ENCODE measurements at regions not wholly inside any gene's neighbourhood (a gene's known extent, or its start where the extent isn't known, plus 50 kb on each side); places are given as distances from the start of the nearest gene placed in this dataset.

GRCh38 chr9:99628285-99628684, 193.4 kb upstream of the NR4A3 start (continued):
- TF ChIP-seq ZNF532 (CRISPR knock-in tag; IDR thresholded peaks at IDR 0.05; ENCODE audit: borderline replicate concordance) (no peak), TCF7 (CRISPR knock-in tag; IDR thresholded peaks at IDR 0.05; ENCODE audit: low read depth) (no peak)

GRCh38 chr9:99628849-99629620, 192.7 kb upstream of the NR4A3 start:
- POLR2A ChIA-PET, result no interaction called here

More at GRCh38 chr9:99628849-99629620, 192.7 kb upstream of the NR4A3 start:
- no peak for DNase-seq (ENCODE audit: low spot score)
- Mint-ChIP-seq H3K4me1 (peaks cover 8% of the 10 kb centered on the region), H3K4me3 (no peak overlapping the region), H3K36me3 (no peaks in the 10 kb centered on the region), H3K27me3 (ENCODE audit: low read depth) (no peaks in the 10 kb centered on the region), H3K27ac (no peak overlapping the region), H3K9me3 (no peaks in the 10 kb centered on the region)
- CTCF ChIA-PET, result no interaction called here
- ATAC-seq, result no peak
- no peak for TF ChIP-seq ARID4B (CRISPR knock-in tag; IDR thresholded peaks at IDR 0.05; ENCODE audit: borderline replicate concordance)
- no peak for TF ChIP-seq ZNF532 (CRISPR knock-in tag; IDR thresholded peaks at IDR 0.05; ENCODE audit: borderline replicate concordance)
- no peak for TF ChIP-seq ZBTB43 (CRISPR knock-in tag; IDR thresholded peaks at IDR 0.05)
- TF ChIP-seq NR1H2 (CRISPR knock-in tag; IDR thresholded peaks at IDR 0.05), result no peak
- no peak for TF ChIP-seq ZNF263 (CRISPR knock-in tag; IDR thresholded peaks at IDR 0.05; ENCODE audit: low read depth)
- no peak for TF ChIP-seq MYBL2 (CRISPR knock-in tag; IDR thresholded peaks at IDR 0.05)
- no peak for TF ChIP-seq FOXK1 (CRISPR knock-in tag; IDR thresholded peaks at IDR 0.05)
- TF ChIP-seq PRDM15 (CRISPR knock-in tag; IDR thresholded peaks at IDR 0.05), result no peak
- no peak for TF ChIP-seq USF2 (CRISPR knock-in tag; IDR thresholded peaks at IDR 0.05)
- no peak for TF ChIP-seq CREB1 (CRISPR knock-in tag; IDR thresholded peaks at IDR 0.05)
- no peak for TF ChIP-seq KAT7 (CRISPR knock-in tag; IDR thresholded peaks at IDR 0.05; ENCODE audit: borderline replicate concordance)
- TF ChIP-seq NFYB (CRISPR knock-in tag; conservative IDR thresholded peaks at IDR 0.05; ENCODE audit: low read depth), result no peak

Data from WTC11 (cell line).